EL (cell line): ENCODE measurements at regions not wholly inside any gene's neighbourhood (a gene's known extent, or its start where the extent isn't known, plus 50 kb on each side); places are given as distances from the start of the nearest gene placed in this dataset.

Experiments
- DNase-seq: peaks from one replicate; pipeline ENCODE4 v3.0.0-alpha.2; 2016

DNA sequence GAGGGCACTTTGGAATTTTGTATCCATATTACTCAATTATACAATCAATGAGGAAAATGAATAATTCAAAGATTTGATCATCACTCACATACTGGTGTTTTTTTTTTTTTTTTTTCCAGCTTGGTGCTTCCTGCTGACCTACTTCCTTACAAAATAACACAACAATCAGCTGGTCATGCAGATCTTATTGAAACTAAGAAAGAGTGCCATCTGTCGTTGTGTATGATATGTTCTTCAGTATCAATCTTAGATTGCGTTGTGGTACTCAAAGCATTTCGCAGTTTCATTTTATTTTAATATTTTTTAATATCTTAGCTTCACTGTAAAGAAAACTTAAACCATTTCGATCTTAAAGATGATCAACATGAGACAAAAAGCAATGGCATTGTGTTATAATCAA lies 155.6 kb downstream of the OGFRL1 start:
- no peak for DNase-seq

GRCh38 chr6:71446057-71446456 lies 157.4 kb downstream of the OGFRL1 start:
- DNase-seq = no peak

DNA sequence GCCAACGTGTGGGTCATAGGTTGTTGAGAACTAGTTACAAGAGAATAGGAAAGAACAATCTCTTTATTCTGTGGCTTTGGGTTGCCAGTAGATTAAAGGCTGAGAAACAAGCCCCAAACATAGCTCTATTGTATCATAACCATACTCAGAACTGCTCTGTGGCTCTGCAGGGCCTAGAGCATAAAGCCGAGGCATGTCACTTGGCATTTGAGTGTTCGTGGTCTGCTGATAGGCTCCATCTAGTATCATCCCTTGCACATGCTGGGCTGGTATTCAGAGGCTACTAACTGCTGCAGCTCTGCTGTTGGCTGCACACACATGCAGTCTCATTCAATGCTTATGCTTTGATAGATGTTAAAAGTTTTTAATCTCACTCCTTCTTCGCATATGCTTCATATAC lies 157.9 kb downstream of the OGFRL1 start:
- DNase-seq = no peak

- DNase-seq = no peak
Observed at GRCh38 chr6:71452697-71453370, 164.2 kb downstream of the OGFRL1 start.

DNA sequence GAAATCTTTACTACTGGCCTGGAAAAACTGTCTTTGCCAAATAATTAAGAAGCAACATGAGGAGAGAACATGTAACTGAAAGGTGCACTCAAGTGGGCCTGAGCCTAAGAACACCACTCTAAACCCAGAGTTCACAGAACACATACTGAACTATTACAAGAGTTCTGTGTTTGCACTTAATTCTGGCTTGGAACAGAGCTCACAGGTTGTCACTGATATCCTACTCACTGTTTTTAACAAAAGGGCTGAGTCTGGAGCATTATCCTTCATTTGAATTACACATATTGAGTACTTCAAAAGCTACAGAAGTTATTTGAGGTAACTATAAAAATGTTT lies 164.7 kb downstream of the OGFRL1 start:
- no peak for DNase-seq

GRCh38 chr6:71454056-71454455 lies 165.4 kb downstream of the OGFRL1 start:
- DNase-seq = no peak

DNA sequence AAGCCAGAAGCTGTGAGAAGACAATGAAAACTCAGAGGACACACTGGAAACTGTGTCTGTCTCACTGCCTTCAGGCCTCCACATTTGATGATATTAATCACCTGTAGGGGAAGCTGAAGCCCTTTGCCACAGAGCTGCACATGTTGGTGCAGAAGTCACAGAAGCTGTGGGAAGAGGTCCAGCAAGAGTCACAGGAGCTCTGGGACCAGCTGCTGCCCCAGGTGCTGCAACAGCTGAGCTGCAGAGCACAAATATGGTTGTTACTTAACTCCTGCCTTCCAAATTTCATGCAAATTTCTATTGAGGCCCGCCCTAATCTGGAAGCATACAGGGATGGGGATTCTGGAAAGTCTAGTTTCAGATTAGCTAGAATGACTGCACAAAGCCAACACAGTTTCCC lies 169.3 kb downstream of the OGFRL1 start:
- no peak for DNase-seq

- no peak for DNase-seq
Observed at GRCh38 chr6:71459162-71459561, 170.6 kb downstream of the OGFRL1 start.

- DNase-seq = peak; percentile 60
Observed at GRCh38 chr6:71460933-71461332, 172.3 kb downstream of the OGFRL1 start.

GRCh38 chr6:71463061-71463460 lies 174.4 kb downstream of the OGFRL1 start:
- no peak for DNase-seq

- DNase-seq = no peak
Observed at GRCh38 chr6:71465096-71465495, 176.5 kb downstream of the OGFRL1 start.

DNA sequence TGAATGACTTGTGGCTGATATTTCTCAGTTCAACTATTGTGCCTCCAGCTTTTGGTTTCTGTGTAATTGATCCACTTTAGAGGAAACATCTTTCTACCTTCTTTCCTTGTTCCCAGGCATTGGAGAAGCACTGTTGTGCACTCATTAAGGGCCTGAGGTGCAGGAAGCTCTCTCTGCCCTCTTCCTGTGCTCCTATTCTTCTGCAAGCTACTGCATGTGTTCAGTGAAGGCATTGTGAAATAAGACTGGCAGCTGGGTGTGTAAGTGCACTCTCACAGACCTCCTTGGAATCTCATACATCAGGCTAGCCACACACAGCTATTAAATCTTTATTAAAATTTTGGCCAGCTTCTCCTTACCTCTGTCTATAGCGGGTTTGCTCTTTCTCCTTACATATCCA lies 177.8 kb downstream of the OGFRL1 start:
- no peak for DNase-seq

DNA sequence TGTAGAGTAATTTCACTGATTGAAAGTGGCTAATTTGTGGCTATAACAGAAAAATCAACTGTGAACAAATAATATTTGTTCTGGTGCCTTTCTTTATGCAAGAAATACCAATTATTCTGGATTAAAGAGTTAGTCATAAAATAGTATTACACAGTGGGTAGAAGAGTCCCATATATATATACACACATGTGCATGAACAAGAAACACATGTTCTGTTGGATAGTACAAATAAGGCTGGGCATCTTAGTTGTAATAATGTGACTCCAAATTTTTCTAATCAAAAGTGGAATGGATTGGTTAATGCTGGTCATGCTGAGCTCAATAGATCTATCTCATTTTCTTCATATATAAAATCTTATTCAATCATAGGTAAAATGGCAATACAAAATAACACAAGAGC lies 179.4 kb downstream of the OGFRL1 start:
- no peak for DNase-seq

GRCh38 chr6:71468841-71469700 lies 180.5 kb downstream of the OGFRL1 start:
- peak; percentile 97 for DNase-seq

DNA sequence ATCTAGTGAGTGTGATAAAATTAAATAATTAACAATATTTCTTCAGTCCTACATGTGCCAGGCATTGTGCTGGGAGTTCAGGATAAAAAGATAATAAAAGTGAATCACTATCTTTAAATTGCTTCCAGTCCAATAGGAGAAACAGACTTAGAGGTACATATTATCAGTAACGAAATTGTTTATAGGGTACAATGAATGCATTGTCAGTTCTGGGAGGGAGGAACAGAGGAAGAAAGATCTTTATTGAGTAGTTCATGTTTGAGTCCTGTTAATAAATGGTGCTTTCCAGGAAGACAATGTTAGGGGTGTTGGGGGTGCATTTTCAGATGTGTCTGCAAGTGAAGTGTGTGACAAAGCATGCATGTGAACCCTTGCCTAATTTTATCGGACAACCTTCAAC lies 183.1 kb downstream of the OGFRL1 start:
- DNase-seq = no peak

DNA sequence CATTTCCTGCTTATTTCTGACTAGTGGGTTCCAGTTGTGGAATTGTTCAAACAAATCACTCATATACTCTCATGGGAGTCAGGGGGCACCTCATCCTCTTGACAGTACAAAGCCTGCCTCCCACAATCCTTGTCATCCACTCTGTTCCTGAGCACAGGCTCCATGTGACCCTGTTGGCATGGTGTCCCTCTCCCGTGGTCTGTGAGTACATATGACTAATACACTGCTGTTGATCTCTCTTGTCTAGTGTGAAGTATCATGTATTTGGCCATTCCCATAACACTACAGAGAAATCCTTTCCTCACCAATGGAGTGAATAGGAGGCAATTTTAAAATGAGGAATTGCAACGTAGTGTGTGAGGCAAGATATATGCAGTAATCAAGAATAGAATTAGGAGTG lies 185.3 kb downstream of the OGFRL1 start:
- peak; percentile 82 for DNase-seq

GRCh38 chr6:71474942-71475341 lies 186.3 kb downstream of the OGFRL1 start:
- DNase-seq = no peak

DNA sequence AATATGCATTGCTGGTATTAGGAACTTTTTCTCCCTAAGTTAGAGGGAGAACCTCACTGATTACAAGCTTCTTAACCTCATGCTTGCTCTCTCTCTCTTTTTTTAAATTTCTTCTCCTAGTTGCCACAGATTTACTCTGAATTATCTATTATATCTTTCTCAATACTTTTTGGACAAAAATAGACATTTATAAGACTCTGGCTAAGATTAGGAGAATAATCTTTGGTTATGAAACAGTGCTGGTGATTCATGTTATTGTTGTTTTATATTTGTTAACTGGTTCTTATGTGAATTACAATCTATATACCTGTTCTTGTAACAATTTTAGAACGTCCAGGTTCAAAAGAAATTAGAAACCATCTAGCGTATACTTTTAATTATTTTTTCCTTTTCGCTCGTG lies 187.8 kb downstream of the OGFRL1 start:
- DNase-seq = no peak

DNA sequence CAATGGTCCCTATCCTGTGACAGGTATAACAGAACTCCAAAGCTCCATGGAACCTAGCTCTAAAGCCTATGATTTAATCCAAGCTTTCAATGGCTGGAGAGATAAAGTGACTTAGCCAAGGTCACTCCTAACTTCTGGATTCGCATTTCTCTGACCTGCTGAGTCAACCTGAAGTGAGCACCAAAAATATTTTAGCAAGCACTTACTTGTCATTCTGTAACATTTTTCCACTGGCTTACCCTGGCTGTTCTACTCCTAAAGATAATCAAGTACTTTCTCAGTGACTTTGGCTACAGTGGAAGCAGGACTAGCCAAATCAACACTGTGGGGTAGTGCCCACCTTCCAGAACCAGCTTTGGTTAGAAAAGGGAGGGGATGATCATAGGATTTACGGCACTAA lies 188.3 kb downstream of the OGFRL1 start:
- no peak for DNase-seq

GRCh38 chr6:71478834-71479541 lies 190.4 kb downstream of the OGFRL1 start:
- peak; percentile 95 for DNase-seq

GRCh38 chr6:71480577-71480976 lies 192.0 kb downstream of the OGFRL1 start:
- no peak for DNase-seq

DNA sequence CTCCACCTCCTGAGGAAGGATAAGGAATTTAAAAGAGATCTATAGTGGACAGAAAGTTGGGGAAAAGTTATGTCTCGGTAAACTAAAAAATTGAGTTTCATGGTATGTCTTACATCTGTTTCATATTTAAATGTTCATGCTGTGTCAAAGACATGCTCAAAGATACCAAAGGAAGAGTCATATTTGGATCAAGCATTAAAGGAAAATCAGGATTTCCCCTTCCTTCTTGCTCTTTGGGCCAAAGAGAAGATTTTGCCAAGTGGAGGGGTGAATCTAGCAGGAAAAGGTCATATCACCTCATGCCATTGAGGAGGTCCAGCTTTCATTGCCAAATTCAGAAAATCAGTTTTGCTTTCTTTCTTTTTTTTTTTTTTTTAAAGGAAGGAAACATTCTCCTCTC lies 192.4 kb downstream of the OGFRL1 start:
- no peak for DNase-seq

GRCh38 chr6:71481801-71482200 lies 193.2 kb downstream of the OGFRL1 start:
- no peak for DNase-seq

DNA sequence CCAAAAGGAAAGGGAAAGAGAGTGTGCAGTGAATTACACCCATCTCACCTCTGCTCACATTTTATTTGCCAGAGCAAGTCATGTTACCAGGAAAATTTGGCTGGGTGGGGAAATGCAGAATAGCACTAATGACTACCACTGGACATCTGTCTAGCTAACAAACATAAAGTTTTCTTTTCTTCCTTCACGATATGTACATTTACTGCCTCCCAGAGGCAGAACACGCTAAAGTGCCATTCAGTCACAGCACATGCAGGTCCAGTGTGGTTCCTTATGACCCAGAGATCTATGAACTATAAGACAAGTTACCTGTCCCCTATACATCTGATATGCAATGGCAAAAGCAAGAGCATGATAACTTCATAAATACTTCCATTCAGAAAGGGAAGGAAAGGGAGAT lies 194.1 kb downstream of the OGFRL1 start:
- DNase-seq = peak; percentile 37
